Central memory CD4-positive, alpha-beta T cell (primary cell): ENCODE measurements at regions not wholly inside any gene's neighbourhood (a gene's known extent, or its start where the extent isn't known, plus 50 kb on each side); places are given as distances from the start of the nearest gene placed in this dataset.

Source experiments
- DNase-seq: peaks from one replicate; pipeline ENCODE4 v3.0.0; 2022

GRCh38 chr16:73171380-73171779, 123.5 kb upstream of the ZFHX3 start:
- no peak for DNase-seq

GRCh38 chr16:73170612-73171038, 122.7 kb upstream of the ZFHX3 start:
- no peak for DNase-seq

GRCh38 chr16:73166947-73167550, 119.1 kb upstream of the ZFHX3 start:
- DNase-seq: no peak

- no peak for DNase-seq
Measured at GRCh38 chr16:73166441-73166851, 118.5 kb upstream of the ZFHX3 start.

DNA sequence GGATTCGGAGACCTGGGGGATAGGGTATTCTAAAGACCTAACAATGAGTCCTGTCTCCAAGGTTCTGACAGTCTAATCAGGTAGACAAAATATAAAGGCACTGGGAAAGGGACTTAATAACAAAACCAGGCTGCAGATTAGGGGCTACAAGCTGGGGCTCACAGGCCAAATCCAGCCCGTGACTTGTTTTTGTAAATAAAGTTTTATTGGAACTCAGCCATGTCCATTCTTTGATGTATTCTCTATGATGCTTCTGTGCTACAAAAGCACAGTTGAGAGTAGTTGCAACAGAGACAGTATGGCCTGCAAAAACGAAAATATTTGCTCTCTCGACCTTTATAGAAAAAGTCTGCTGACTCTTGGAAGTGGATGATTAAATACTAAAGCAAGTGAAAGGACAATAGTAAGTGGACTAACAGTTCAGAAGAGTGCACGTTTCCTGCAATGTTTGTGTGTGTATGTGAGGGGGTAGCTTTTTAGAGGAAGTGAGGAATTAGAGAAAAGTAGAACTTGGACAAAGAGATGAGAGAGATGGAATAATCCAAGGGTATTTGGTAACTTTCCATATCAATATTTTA, 115.4 kb upstream of the ZFHX3 start:
- DNase-seq: no peak

DNA sequence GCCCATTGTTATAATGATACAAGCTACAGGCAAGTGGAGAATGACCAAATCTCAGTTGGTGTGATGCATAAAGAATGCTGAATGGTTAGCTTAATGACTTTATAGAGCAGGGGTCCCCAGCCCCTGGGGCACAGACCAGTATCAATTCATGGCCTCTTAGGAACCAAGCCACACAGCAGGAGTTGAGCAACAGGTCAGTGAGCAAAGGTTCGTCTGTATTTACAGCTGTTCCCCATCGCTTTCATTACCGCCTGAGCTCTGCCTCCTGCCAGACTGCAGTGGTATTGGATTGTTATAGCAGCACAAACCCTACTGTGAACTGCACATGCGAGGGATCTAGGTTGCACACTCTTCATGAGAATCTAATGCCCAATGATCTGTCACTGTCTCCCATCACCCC, 114.0 kb upstream of the ZFHX3 start:
- DNase-seq: no peak

GRCh38 chr16:73159296-73159695, 111.4 kb upstream of the ZFHX3 start:
- DNase-seq: no peak

DNA sequence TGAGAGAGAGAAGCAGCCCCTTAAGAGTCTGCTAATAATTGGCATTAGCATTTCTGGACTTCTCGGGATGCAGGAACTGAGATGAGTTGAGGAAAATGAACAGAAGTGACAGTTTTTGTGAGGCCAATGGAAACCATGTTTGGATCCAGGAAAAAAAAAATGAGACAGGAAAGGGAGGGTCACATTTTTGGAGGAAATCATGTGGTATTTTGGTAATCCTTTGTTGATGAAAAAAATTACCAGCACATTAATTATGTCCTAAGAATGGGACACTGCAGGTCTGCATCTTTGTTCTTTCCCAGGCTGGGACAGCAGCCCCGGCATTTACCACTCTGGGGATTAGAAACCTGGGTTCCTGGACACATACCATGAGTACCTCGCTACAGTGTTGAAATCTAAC, 109.9 kb upstream of the ZFHX3 start:
- no peak for DNase-seq

- no peak for DNase-seq
Measured at GRCh38 chr16:73154063-73154870, 106.3 kb upstream of the ZFHX3 start.

DNA sequence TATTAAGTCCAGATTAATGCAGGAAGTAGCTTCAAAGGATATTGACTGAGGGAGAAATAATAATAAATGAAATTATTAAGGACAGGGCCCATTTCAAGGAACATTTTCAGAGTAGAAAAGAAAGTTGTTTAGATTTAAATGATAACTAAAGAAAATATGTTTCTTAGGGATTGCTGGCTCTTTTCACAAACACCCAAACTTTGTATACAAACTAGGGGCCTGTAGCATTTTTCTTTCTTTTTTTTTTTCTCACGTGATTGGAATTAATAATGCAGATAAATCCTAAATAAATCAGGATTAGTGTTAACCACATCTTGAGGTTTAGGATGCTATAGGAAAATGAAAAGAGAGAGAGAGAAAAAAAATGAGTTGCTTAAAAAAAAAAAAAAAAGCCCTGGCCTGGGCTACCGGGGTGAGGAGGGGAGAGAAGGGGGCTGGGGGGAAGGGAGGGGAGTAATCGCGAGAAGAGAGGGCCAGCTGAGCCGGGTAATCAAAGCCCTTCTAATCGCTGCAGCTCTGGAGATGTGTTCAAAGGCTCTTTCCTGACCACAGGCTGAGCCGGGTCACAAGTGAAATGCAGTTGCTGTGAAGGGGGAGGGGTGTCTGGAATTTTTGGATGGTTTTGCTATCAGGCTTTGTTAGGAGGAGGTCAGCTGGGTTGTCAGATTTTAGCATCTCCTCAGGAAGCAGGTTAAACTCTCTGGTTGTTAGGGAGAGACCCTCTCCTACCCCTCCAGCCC, 104.6 kb upstream of the ZFHX3 start:
- no peak for DNase-seq

DNA sequence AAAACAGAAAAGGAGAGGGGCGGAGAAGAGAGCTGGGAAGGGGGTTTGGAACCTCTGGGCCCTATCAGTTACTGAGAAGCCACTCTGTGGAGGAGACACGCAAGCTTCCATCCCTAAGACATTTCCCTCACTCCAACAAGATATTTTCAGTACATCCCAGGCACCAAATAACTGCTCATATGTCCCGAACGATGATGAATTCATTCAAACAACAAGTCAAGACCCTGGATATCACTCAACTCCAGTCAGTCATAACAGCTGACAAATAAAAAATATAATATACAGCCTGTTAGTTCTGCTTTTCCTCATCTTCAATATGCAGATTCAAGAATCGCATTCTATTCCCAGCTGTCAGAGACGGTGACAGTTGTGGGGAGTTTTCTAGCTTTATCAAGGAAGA, 104.0 kb upstream of the ZFHX3 start:
- no peak for DNase-seq

DNA sequence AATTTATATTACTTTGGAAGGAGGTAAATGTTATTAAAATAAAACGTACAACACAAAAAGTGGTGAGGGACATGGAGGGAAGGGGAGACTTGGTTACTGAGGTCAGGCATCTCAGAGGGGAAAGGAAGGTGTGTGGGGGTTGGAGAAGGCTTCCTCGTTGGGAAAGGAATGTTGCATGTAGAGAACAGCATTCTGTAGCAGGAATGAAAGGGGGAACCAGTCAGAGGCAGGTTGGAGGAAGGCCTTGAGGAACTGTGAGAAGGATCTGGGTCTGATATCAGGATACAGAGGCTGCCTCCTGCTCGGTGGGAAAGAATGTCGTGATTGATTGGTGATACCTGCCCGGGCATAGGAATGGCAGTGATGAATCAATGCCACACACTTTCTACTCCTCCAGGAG, 103.3 kb upstream of the ZFHX3 start:
- no peak for DNase-seq

- no peak for DNase-seq
Measured at GRCh38 chr16:73150786-73151185, 102.9 kb upstream of the ZFHX3 start.

DNA sequence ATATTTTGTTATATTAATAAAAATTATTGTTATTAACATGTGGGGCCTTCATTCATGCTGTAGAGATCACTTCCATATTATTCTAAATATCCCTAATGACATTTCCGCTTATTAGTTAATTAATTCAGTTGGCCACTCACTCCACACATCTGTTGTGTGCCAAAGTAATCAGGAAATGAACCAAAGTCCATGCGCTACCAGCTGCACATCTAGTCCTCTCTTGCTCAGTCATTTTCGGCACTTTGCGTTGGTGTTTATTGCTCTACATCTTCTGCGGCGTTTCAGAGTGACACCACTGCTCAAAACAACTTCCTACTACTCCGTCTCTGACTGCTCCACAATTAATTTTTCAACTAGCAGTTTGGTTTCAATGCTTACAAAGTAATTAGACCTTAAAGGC, 101.4 kb upstream of the ZFHX3 start:
- no peak for DNase-seq

DNA sequence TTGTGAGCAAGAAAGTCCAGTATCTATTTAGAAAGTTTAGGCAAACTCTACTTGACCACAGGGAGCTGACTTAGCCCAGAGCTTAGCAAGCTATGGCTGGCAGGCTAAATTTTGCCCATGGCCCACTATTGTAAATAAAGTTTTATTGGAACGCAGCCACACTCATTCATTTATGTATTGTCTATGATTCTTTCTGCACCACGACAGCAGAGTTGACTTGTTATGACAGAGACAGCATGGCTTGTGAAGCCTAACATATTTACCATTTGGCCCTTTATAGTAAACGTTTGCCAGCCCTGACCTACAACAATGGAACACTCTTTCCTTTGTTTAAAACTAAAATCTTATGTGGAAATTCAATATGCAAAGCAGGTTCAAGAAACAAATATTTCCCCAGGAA, 100.0 kb upstream of the ZFHX3 start:
- DNase-seq: no peak

DNA sequence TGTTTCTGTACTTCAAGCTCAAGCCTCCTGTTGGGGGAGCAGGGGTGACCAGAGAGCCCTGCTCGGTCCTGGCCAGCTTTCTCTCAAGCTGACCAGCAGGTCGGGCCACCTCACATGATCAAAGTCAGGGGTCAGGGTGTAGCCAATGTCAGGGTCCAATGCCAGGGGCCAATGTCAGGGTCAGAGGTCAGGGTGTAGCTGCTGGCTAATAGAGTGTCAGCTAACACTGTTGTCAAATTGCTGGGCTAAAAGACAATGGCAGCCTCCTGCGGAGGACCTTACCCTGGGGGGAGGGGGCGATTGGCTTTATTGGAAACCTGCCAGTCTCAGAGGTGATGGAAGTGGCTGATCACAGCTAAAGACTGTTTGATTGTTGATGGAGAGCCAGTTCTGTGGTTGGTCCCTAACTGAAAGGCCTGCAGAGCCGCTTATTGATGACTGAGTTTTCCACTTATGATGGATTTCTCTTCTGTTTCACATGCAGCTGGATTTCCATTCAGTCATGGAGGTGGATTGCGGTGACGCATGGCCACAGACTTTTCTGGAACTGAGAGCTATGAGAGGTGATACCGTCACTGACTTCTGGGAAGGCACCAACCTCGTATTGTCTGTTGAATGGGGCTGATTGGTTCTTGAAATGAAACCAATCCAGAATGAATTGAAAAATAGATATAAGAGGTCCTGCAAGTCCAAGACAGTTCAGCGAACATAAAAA, 97.4 kb upstream of the ZFHX3 start:
- DNase-seq: no peak

- DNase-seq: no peak
Measured at GRCh38 chr16:73143576-73144422, 95.9 kb upstream of the ZFHX3 start.

DNA sequence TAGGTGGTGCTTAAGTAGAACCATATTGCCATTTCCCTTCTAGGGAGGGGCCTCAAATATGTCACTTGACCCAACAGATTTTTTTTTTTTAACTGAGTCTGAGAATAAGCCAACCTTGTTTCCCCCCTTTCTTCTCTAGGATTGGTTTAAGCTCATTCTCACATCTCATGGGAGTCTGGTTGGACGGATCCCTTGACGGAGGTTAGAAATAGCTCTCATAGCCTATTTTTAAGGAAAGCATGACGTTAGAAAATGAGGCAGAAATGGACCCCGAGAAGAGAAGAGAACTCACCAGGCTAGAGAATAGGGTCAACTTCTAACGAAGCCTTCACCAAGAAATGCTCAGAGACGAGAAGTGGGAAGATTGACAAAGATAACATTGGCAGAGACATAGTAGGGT, 95.1 kb upstream of the ZFHX3 start:
- no peak for DNase-seq

- no peak for DNase-seq
Measured at GRCh38 chr16:73142053-73142854, 94.3 kb upstream of the ZFHX3 start.

DNA sequence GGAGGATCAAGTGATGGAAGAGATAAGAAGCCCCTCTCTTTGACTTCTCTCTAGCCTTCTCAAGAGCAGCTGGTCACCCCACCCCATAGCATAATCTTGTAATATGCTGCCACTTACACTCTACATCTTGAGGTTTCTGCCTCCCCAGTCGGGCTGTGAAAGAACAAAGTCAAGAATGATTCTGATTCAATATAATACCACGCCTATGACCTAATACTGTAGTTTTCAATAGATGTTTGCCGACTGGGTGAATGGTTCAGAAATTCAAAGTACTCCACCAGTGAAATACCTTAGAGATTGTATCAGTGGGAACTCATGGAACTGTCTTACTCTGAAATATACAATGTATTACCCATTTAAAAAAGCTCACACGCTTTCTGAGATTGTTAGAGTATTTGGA, 93.0 kb upstream of the ZFHX3 start:
- DNase-seq: no peak
